GM12878 (cell line): ENCODE measurements at regions not wholly inside any gene's neighbourhood (a gene's known extent, or its start where the extent isn't known, plus 50 kb on each side); places are given as distances from the start of the nearest gene placed in this dataset.
A peak's percentile ranks its signal among the peaks of the same experiment; 100 is the strongest.

Experiments
- ATAC-seq: fragments of 200-7000 bp; cut with Tn5 transposase; 3 replicates; pipeline ENCODE4 v1.9.1; 2020; ENCODE audit warnings: mild to moderate bottlenecking, moderate library complexity
- BruUV-seq: library from RNA; stranded (reverse); fragments of 400-500 nt; replicated peaks from 2 replicates; lab custom pipeline; 2021; lab: Mats Ljungman, UMichigan
- CTCF ChIA-PET: fragments of 300-600 bp; sonication (Branson Sonifier 250); formaldehyde crosslinking; extraction: SDS; loops from one replicate; lab custom pipeline; 2021; ENCODE audit warnings: inconsistent platforms; lab: Yijun Ruan, JAX
- POLR2A ChIA-PET: fragments of 350-600 bp; formaldehyde crosslinking; extraction: SDS; loops from one replicate; lab custom pipeline; 2021; ENCODE audit warnings: inconsistent platforms; lab: Charles Lee
- RAD21 ChIA-PET: fragments of 300-600 bp; sonication (Branson Sonifier 250); formaldehyde crosslinking; loops from one replicate; lab custom pipeline; 2023; ENCODE audit warnings: antibody characterized with exemption; ENCODE audit not compliant: unreplicated experiment; lab: Charles Lee
- SMC1A ChIA-PET: fragments of 300-600 bp; sonication (Branson Sonifier 250); formaldehyde crosslinking; loops from one replicate; lab custom pipeline; 2023; ENCODE audit not compliant: unreplicated experiment, uncharacterized antibody; lab: Charles Lee
- DNase-seq: peaks from one replicate; pipeline ENCODE4 v3.0.0-alpha.2; 2011; ENCODE audit warnings: low read depth, low spot score
- FAIRE-seq: peaks from 3 replicates; lab custom pipeline; 2011; peaks lifted over from hg19 to GRCh38; lab: Jason Lieb, UNC
- H2AFZ ChIP-seq: 2 replicates; pipeline ENCODE4 v1.6.0; 2011; ENCODE audit warnings: low read depth, low read length, control low read depth; ENCODE audit not compliant: control insufficient read depth
- H3K27ac ChIP-seq: 2 replicates; pipeline ENCODE4 v1.5.1; 2011; ENCODE audit warnings: control low read depth; ENCODE audit not compliant: control insufficient read depth, insufficient read depth
- H3K27me3 ChIP-seq, 2 experiments: replicated peaks in 1 of 2; 2 replicates each; pipeline versions ENCODE4 v1.6.0 to v1.6.1; 2011; ENCODE audit warnings: low read length in 1 of 2; ENCODE audit not compliant: control insufficient read depth in 2 of 2, insufficient read depth in 2 of 2
- H3K36me3 ChIP-seq, 2 experiments: 2 replicates each; pipeline ENCODE4 v1.5.1; 2011; ENCODE audit warnings: low read length in 1 of 2; ENCODE audit not compliant: control insufficient read depth in 2 of 2, insufficient read depth in 2 of 2
- H3K4me1 ChIP-seq: 2 replicates; pipeline ENCODE4 v1.6.1; 2011; ENCODE audit warnings: mild to moderate bottlenecking, low read length, moderate library complexity, mixed read lengths; ENCODE audit not compliant: control insufficient read depth, insufficient read depth
- H3K4me2 ChIP-seq: 2 replicates; pipeline ENCODE4 v1.6.0; 2011; ENCODE audit warnings: control low read depth; ENCODE audit not compliant: control insufficient read depth, insufficient read depth
- H3K4me3 ChIP-seq: fragments of 200-600 bp; sonication (generic); 2 replicates; pipeline ENCODE4 v1.5.1; 2016
- H3K79me2 ChIP-seq: 2 replicates; pipeline ENCODE4 v1.6.0; 2011; ENCODE audit warnings: low read length; ENCODE audit not compliant: control insufficient read depth, insufficient read depth
- H3K9ac ChIP-seq: 2 replicates; pipeline ENCODE4 v1.8.0; 2011; ENCODE audit warnings: low read length, control low read depth, mixed read lengths; ENCODE audit not compliant: control insufficient read depth, insufficient read depth
- H3K9me3 ChIP-seq: replicated peaks from 3 replicates; pipeline ENCODE4 v1.5.1; 2011; ENCODE audit warnings: mild to moderate bottlenecking, low read length; ENCODE audit not compliant: control insufficient read depth, insufficient read depth
- H4K20me1 ChIP-seq: 2 replicates; pipeline ENCODE4 v1.6.0; 2011; ENCODE audit not compliant: control insufficient read depth, insufficient read depth
- CEBPB ChIP-seq, 2 experiments: fragments of 150-350 bp in 1 of 2; IDR thresholded peaks; 2 replicates each; pipeline ENCODE4 v1.6.1; 2012 to 2014; ENCODE audit warnings: low read depth in 2 of 2, low read length in 2 of 2, borderline replicate concordance in 1 of 2, inconsistent platforms in 1 of 2
- CUX1 ChIP-seq: IDR thresholded peaks from 2 replicates; pipeline ENCODE4 v1.6.1; 2012; ENCODE audit warnings: improper control_type of control experiment, low read depth, low read length; ENCODE audit not compliant: insufficient replicate concordance
- EED ChIP-seq: sonication (generic); IDR thresholded peaks from 2 replicates; pipeline ENCODE4 v1.6.1; 2016; ENCODE audit warnings: antibody characterized with exemption, low read depth
- ESRRA ChIP-seq: IDR thresholded peaks from 2 replicates; pipeline ENCODE4 v1.6.1; 2012; ENCODE audit warnings: mild to moderate bottlenecking, low read length, improper control_type of control experiment
- IKZF1 ChIP-seq: fragments of 450-650 bp; conservative IDR thresholded peaks from 2 replicates; pipeline ENCODE4 v1.6.1; 2017; ENCODE audit warnings: antibody characterized with exemption, mild to moderate bottlenecking
- IKZF2 ChIP-seq, 2 experiments: fragments of 450-650 bp; IDR thresholded peaks; 2 replicates each; pipeline ENCODE4 v1.6.1; 2017; ENCODE audit warnings: mild to moderate bottlenecking in 2 of 2, moderate library complexity in 2 of 2
- MEF2B ChIP-seq: fragments of 450-650 bp; IDR thresholded peaks from 2 replicates; pipeline ENCODE4 v1.6.1; 2018; ENCODE audit warnings: mild to moderate bottlenecking, moderate library complexity; ENCODE audit not compliant: partially characterized antibody, poor library complexity, severe bottlenecking
- NFIC ChIP-seq: IDR thresholded peaks from 2 replicates; pipeline ENCODE4 v1.6.1; 2012; ENCODE audit warnings: low read depth, mild to moderate bottlenecking, inconsistent platforms, low read length, moderate library complexity
- NFXL1 ChIP-seq: fragments of 450-650 bp; IDR thresholded peaks from 2 replicates; pipeline ENCODE4 v1.6.1; 2017; ENCODE audit warnings: antibody characterized with exemption, mild to moderate bottlenecking, borderline replicate concordance
- RBBP5 ChIP-seq: fragments of 200-600 bp; sonication (generic); conservative IDR thresholded peaks from 2 replicates; pipeline ENCODE4 v1.6.1; 2016
- SIN3A ChIP-seq: IDR thresholded peaks from 2 replicates; pipeline ENCODE4 v1.6.1; 2012; ENCODE audit warnings: low read depth, low read length, improper control_type of control experiment
- SIX5 ChIP-seq: IDR thresholded peaks from 2 replicates; pipeline ENCODE4 v1.6.1; 2011; ENCODE audit warnings: mild to moderate bottlenecking, low read depth, low read length, moderate library complexity; ENCODE audit not compliant: severe bottlenecking
- ZSCAN29 ChIP-seq: fragments of 450-650 bp; IDR thresholded peaks from 2 replicates; pipeline ENCODE4 v1.6.1; 2017; ENCODE audit warnings: mild to moderate bottlenecking, moderate library complexity
- WGBS: methylation state at CpG from one replicate; pipeline ENCODE4 v1.1.6; 2016; ENCODE audit warnings: low lambda C conversion rate; ENCODE audit not compliant: insufficient replicate concordance, insufficient coverage; ENCODE audit errors: missing lambda C conversion rate; 5-methylcytosine and 5-hydroxymethylcytosine counted together
- in situ Hi-C: fragments of 300-500 bp; cut with MboI; formaldehyde crosslinking; loops from 9 replicates; pipeline ENCODE4 v1.14.3; 2018; ENCODE audit warnings: mixed read lengths
- intact Hi-C: fragments of 100-400 bp; cut with micrococcal nuclease; formaldehyde crosslinking; loops from one replicate; pipeline ENCODE4 v1.14.2; 2022; ENCODE audit not compliant: unreplicated experiment

- H3K9me3 ChIP-seq = no peaks in the 10 kb centered on the region
- H3K79me2 ChIP-seq = no peaks in the 10 kb centered on the region
- no peak overlapping the region for H3K27ac ChIP-seq
- no peak overlapping the region for H3K9ac ChIP-seq
- DNase-seq (no peak), FAIRE-seq (no peak)
- CTCF ChIA-PET = no interaction called here
- no peaks in the 10 kb centered on the region for H4K20me1 ChIP-seq
- SMC1A ChIA-PET = interaction anchor here (0.5 to 2.5 kb wide), 5 partner anchors 9 to 159 kb away, joined by 3 to 13 read pairs (median 4); no protein-coding TSS in a partner anchor
- in situ Hi-C loops = no loop called here
- no peak overlapping the region for H2AFZ ChIP-seq
- 14% methylated on average over 8 of the region's 8 CpGs for WGBS
- H3K4me3 ChIP-seq = no peak overlapping the region
- no TSS peak for BruUV-seq
- no peaks in the 10 kb centered on the region for H3K4me1 ChIP-seq
- intact Hi-C loops = no loop called here
- POLR2A ChIA-PET = no interaction called here
- H3K27me3 ChIP-seq = no peaks in the 10 kb centered on the region
- TF ChIP-seq ESRRA (no peak), IKZF1 (peak; percentile 37), MEF2B (peak; percentile 53)
- TF ChIP-seq, all 136 proteins: peak for 2
- RAD21 ChIA-PET = interaction anchor here (1.5 kb wide), 1 partner anchor 71 kb away, joined by 4 read pairs; no protein-coding TSS in a partner anchor
- H3K36me3 ChIP-seq = no peaks in the 10 kb centered on the region
- no peak overlapping the region for H3K4me2 ChIP-seq
- peak; percentile 37; the same call in 2 of the 3 replicates for ATAC-seq
Observed at GRCh38 chr5:22970956-22971618, 117.9 kb upstream of the CDH12 start.

GRCh38 chr5:22970491-22970890 lies 117.3 kb upstream of the CDH12 start:
- SMC1A ChIA-PET = interaction anchor here (0.5 to 2.5 kb wide), 5 partner anchors 9 to 160 kb away, joined by 3 to 13 read pairs (median 5); no protein-coding TSS in a partner anchor
- DNase-seq = no peak
- no peak for ATAC-seq
- Histone ChIP-seq H3K36me3 (no peaks in the 10 kb centered on the region), H3K27me3 (no peaks in the 10 kb centered on the region), H3K4me1 (no peaks in the 10 kb centered on the region), H3K9ac (no peak overlapping the region), H3K4me2 (no peak overlapping the region), H3K27ac (no peak overlapping the region), H3K79me2 (no peaks in the 10 kb centered on the region), H4K20me1 (no peaks in the 10 kb centered on the region), H3K9me3 (no peaks in the 10 kb centered on the region), H2AFZ (no peak overlapping the region), H3K4me3 (no peak overlapping the region)
- WGBS = 20% methylated on average over 5 of the region's 5 CpGs
- BruUV-seq = no TSS peak
- intact Hi-C loops = no loop called here
- RAD21 ChIA-PET = no interaction called here
- FAIRE-seq = no peak
- in situ Hi-C loops = no loop called here
- CTCF ChIA-PET = no interaction called here
- POLR2A ChIA-PET = no interaction called here
- TF ChIP-seq NFIC = no peak
- no peak for TF ChIP-seq SIN3A
- TF ChIP-seq ZSCAN29 = no peak
- no peak for TF ChIP-seq RBBP5
- no peak for TF ChIP-seq CEBPB (IDR thresholded peaks at IDR 0.05; ENCODE audit: borderline replicate concordance in 1 of 2, low read depth in 2 of 2, low read length in 2 of 2)
- TF ChIP-seq CUX1 = no peak
- no peak for TF ChIP-seq NFXL1
- no peak for TF ChIP-seq SIX5
- TF ChIP-seq EED = no peak
- no peak for TF ChIP-seq IKZF2 (IDR thresholded peaks at IDR 0.05)
